ENCODE measurements at regions not wholly inside any gene's neighbourhood (a gene's known extent, or its start where the extent isn't known, plus 50 kb on each side); places are given as distances from the start of the nearest gene placed in this dataset.

DNA sequence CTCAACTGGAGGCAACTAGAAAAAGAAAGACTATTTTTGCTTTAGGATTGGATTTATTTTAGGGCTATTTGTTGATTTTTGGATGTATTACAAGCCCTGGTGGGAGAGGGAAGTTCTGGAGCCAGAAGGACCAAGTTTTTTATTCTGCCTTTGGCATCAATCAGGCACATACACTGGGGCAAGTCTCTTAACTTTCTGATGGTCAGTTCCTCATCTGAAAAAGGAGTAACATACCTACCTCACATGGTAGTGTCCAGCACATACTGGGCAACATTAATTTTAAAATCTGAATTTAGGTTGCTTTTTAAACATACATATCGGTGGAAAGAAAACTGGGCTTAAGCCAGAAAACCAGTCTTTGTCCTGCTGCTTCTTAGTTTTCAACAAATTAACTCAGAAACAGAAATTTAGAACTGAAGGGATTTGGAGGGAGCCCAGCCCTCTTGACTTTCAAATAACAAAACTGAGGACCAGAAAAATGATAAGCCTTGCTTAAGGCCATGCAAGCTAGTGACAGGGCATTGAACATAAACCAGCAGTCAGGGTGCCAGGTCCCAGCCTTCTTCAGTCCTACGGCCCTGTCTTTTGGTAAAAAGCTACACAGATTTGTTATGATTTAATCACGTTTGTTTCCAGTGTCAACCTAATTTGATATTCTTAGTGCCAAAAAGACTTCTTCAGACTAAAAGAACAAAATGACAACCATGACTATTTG is 90.2 kb upstream of the SLC38A2 start:
- no peak for DNase-seq

GRCh38 chr12:46461907-46462640 is 89.5 kb upstream of the SLC38A2 start:
- DNase-seq, result no peak

DNA sequence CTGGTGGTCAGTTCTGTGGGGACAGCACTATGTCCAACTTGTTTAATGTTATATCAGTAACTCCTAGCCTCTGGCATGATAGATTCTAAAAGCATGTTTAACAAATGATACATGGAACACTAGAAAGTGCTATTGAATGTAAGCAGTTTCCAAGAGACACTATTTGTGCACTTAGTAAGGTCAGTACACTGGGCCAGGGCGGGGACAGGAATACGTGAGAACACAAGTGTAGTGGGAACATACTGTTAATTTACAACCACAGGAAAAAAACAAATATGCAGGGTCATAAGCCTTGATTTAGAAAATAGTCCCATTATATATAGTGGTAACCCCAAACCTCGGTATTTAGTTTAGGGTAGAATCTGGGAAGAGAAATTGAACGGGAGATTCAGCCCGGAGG is 88.9 kb upstream of the SLC38A2 start:
- DNase-seq, result no peak

DNA sequence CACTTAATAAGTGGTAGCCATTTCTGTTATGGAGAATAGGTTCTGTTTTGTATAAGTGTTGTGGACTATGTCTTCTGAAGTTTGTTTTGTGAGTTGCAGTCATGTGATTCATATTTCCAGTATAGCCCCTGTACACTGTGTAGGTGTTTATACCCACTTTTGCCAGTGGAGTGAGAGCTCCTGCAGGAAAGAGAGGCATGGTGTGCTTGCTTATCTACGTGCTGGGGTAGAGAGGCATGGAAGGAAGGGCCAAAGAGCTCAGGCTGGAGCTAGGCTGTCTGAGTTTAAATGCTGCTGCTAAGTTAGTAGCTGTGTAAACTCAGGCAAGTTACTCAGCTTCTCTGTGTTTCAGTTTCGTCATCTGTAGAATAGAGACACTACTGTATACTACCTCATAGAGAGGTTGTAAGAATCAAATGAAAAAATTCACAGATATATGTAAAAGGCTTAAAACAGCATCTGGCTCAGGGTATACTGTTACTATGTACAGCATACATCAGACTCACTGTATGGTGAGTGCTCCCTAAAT is 88.2 kb upstream of the SLC38A2 start:
- DNase-seq, result no peak

DNA sequence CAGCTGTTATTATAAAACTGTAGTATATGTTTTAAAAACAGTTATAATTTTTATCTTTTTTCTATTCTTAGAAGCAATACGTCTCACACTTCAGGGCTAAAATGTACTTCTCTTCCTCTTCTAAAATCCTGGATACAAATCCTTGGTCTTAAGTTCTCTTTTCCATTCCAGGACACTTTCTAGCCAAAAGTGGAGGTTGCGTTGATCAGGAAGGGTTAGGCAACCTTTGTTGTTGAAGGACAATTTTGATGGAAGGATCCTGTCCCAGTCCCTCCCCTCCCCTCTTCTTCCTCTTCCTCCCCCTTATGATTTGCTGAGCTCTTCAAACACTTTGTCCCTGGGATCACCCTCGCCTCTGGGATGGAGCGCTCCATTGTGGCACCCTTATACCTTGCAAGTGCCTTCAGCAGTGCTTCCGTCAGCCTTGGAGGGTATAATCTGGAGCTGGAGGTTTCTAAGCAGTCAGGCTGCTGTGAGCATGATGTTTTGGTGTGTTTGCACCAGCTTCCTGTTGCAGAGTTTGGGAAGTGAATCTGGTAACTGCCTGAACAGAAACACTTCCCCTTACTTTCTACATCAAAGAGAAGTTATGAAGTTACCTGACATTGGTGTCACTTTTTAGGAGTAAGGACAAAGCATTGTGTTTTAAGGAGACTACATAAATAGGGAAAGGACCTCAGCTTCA is 87.4 kb upstream of the SLC38A2 start:
- no peak for DNase-seq

DNA sequence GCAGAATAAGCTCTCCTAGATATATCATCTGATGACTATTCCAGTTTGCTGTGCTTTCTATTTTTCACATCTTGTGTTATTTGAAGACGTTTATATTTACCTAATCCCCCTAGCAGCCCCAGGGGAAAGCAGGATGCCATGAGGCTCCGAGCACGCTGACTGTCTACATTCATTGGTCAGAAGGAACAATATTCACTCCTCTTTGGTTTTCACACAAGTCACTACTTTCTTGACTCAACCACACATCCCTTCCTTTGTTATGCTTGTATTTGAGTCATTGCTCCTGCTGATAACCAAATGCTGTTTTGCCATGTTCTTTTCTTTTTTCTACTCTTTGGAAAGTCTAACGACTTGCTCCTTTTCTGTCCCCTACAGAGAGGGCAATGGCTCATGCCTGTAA is 86.5 kb upstream of the SLC38A2 start:
- DNase-seq, result no peak

GRCh38 chr12:46458500-46459102 is 86.0 kb upstream of the SLC38A2 start:
- no peak for DNase-seq

- no peak for DNase-seq
These were observed 85.4 kb upstream of the SLC38A2 start for GRCh38 chr12:46457958-46458357.

GRCh38 chr12:46456356-46457334 is 84.1 kb upstream of the SLC38A2 start:
- DNase-seq, result no peak

- no peak for DNase-seq
These were observed 83.2 kb upstream of the SLC38A2 start for GRCh38 chr12:46455648-46456352.

- no peak for DNase-seq
These were observed 82.4 kb upstream of the SLC38A2 start for GRCh38 chr12:46454981-46455380.

- DNase-seq, result no peak
These were observed 80.9 kb upstream of the SLC38A2 start for GRCh38 chr12:46453428-46453827.

DNA sequence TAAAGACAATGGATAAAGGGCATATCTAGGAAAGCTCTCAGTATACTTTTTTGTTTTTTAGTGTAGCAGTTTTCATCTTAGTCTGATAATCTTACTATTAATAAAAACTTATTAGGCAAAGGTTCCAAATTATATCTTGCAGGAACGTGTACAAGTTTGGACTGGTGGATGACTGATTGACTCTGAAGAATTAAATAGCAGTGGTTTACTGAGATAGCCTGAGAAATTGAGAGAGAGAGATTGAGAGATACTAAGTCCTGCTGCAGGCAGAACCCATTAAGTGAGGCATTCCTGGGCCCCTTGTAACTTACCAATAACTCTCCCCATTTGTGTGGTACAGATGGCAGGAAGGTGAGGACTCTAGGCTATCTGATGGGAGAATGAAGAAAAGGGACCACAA is 80.2 kb upstream of the SLC38A2 start:
- DNase-seq, result no peak

DNA sequence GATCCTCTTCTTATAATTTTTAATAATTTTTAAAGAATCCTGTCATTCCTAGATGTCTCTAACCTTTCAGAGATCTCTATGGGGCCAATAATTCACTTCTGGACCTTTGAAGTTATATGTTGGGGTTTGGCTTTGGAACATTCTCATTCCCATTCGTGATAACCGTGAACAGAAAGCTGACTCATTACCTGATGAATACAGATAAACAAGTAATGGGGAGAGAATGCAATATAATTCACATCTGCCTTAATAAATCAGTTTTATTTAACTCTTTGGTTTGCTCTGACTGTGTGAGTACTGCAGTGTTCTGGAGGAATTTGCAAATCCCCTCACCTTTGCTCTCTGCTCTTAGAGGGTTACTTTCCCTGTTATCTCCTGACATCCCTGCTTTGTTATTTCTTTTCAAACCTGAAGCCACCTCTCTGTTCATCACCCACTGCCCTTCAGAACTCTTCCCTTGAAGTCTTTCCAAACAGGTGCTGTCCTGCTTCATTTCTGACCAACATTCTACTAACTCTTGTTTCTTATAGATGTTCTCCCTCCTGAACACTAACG is 79.6 kb upstream of the SLC38A2 start:
- no peak for DNase-seq

DNA sequence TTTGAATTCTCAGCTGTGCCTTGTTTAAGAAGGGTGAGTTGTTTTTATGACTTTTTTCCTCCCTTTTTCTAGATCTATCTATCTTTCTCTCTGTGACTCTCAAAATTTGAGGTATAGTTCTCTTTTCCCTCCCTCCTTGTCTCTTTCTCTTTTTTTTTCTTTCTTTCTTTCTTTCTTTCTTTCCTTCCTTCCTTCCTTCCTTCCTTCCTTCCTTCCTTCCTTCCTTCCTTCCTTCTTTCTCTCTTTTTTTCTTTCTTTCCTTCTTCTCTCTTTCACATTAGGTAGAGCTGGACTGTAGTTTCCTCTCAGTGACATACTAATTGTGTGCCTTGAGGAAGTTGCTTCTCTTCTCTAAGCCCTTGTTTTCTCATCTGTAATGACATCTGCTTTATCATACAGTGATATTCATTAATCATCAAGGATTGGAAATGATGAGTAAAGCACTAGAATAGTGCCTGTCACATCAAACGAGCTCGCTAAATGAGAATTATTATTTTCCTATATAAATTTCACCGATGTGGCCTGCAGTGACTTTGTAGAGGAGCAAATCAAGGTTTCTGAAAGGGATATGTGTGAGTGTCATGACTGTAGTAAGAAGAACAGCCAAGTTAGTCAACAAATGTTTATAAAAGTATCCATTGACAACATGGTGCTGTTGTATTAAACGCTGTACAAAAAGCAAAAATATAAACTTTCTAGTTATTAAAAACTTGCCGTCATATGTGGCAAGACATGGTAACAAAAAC is 78.9 kb upstream of the SLC38A2 start:
- no peak for DNase-seq

DNA sequence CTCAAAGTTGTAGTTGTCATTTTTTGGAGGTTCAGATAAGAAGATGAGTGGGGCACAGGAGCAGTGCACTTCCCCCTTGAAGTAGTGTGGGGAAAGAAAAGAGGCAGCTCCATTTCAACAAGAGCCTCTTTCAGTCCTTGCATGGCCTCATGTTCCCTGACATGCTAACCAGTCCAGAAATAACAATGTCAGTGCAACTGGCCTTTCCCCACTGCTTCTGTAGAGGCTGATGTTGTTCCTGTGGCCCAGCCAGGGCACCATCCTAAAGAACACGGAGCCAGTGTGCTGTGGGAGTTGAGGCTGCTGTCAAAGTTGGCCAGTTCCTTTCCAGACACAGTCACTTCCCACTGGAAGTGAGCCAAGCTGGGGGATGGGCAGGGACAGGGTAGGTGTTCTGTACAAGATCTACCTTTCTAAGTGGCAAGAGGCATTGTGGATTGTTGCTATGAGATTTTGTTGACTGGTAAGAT is 77.7 kb upstream of the SLC38A2 start:
- no peak for DNase-seq

- no peak for DNase-seq
These were observed 77.3 kb upstream of the SLC38A2 start for GRCh38 chr12:46449856-46450255.

DNA sequence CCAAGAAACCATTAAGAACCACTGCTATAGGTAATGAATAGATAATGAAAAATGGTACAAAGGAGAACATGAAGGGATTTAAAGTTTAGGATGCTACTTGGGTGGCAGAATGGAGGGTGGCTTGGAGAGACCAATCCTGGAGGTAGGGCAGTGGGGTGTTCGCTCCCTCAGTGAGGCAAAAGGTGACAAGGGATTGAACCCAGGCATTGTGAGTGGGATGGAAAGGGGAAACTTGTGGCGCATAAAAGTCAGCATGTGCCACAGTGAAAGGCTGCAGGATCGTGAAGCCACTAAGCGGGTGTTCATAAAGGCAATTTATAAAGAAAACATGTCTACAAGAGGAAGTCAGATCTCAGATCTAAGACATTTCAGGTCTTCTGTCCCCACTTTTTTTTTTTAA is 76.7 kb upstream of the SLC38A2 start:
- DNase-seq, result no peak

DNA sequence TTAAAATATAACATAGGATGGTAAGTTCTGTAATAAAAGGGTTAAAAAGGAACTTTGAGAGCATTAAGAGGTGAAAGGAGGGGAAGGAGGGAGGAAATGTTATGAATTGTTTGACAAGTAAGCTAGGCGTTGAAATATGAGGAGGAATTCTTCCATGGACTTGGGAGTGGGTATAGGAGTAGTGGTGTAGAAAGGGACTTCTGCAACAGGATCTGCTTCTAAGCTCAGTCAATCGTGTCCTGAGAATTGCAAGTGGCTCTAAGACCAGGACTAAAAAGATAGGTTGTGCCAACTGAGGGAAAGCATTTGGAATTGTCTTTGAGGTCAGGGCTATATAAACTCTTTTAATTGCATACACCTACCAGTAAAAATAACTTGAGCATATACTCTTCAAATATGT is 74.1 kb upstream of the SLC38A2 start:
- DNase-seq, result no peak

- no peak for DNase-seq
These were observed 73.1 kb upstream of the SLC38A2 start for GRCh38 chr12:46445551-46446235.
